Right atrium auricular region (tissue), 2 donors: ENCODE measurements at regions not wholly inside any gene's neighbourhood (a gene's known extent, or its start where the extent isn't known, plus 50 kb on each side); places are given as distances from the start of the nearest gene placed in this dataset.

Experiments
- DNase-seq: peaks from one replicate; pipeline ENCODE4 v3.0.0-alpha.2; 2019; ENCODE audit warnings: low spot score
- H3K27ac ChIP-seq, 2 donors: fragments of 200-600 bp; sonication (generic); 1 replicate in 1 of 2; 2 replicates in 1 of 2; pipeline ENCODE4 v1.5.1; 2016 to 2019
- H3K27me3 ChIP-seq, 2 donors: fragments of 200-600 bp; sonication (generic); one replicate each; pipeline versions ENCODE4 v1.5.1 to v1.6.0; 2017 to 2019
- H3K36me3 ChIP-seq: fragments of 200-600 bp; sonication (generic); one replicate; pipeline ENCODE4 v1.5.1; 2016
- H3K4me1 ChIP-seq, 2 donors: fragments of 200-600 bp; sonication (generic); one replicate each; pipeline versions ENCODE4 v1.5.1 to v1.6.0; 2017 to 2019
- H3K4me3 ChIP-seq, 2 donors: fragments of 200-600 bp; sonication (generic); 1 replicate in 1 of 2; 2 replicates in 1 of 2; pipeline ENCODE4 v1.5.1; 2017 to 2019; ENCODE audit warnings: mild to moderate bottlenecking in 1 of 2, moderate library complexity in 1 of 2
- H3K9me3 ChIP-seq, 2 donors: fragments of 200-600 bp; sonication (generic); one replicate each; pipeline ENCODE4 v1.5.1; 2019
- TF ChIP-seq, protein P1 (sequence below), 2 donors: fragments of 200-600 bp; sonication (generic); IDR thresholded peaks; one replicate each; pipeline ENCODE4 v1.5.1; 2019; ENCODE audit warnings: antibody characterized with exemption in 2 of 2

DNA sequence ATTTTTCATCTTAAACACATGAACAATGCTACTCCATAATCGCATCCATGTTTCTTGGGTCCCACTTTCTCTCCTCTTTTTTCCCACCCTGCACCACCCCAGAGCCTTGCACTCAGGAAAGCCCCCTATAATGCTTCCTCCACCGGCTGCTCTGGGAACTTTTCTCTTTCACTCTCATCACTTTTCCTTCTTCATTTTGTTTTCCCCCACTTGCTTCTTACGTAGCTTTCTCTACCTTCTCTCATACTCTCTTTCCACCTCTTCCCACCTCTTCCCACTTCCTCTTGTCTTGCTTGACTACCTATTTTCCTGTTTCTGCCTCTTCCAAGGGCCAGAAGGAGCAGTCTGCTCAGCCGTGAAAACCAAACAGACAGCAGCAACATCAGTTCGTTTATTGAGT is 229.5 kb upstream of the RHOBTB1 start:
- Histone ChIP-seq H3K27me3 (no peaks in the 10 kb centered on the region), H3K27ac (no peak overlapping the region), H3K4me1 (peaks cover 0 to 18% of the 10 kb centered on the region in 2 donors), H3K36me3 (no peaks in the 10 kb centered on the region), H3K9me3 (peaks cover 0 to 2% of the 10 kb centered on the region in 2 donors), H3K4me3 (no peak overlapping the region)
- DNase-seq, result no peak
- TF ChIP-seq, protein P1, sequence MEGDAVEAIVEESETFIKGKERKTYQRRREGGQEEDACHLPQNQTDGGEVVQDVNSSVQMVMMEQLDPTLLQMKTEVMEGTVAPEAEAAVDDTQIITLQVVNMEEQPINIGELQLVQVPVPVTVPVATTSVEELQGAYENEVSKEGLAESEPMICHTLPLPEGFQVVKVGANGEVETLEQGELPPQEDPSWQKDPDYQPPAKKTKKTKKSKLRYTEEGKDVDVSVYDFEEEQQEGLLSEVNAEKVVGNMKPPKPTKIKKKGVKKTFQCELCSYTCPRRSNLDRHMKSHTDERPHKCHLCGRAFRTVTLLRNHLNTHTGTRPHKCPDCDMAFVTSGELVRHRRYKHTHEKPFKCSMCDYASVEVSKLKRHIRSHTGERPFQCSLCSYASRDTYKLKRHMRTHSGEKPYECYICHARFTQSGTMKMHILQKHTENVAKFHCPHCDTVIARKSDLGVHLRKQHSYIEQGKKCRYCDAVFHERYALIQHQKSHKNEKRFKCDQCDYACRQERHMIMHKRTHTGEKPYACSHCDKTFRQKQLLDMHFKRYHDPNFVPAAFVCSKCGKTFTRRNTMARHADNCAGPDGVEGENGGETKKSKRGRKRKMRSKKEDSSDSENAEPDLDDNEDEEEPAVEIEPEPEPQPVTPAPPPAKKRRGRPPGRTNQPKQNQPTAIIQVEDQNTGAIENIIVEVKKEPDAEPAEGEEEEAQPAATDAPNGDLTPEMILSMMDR (IDR thresholded peaks at IDR 0.05), result no peak

DNA sequence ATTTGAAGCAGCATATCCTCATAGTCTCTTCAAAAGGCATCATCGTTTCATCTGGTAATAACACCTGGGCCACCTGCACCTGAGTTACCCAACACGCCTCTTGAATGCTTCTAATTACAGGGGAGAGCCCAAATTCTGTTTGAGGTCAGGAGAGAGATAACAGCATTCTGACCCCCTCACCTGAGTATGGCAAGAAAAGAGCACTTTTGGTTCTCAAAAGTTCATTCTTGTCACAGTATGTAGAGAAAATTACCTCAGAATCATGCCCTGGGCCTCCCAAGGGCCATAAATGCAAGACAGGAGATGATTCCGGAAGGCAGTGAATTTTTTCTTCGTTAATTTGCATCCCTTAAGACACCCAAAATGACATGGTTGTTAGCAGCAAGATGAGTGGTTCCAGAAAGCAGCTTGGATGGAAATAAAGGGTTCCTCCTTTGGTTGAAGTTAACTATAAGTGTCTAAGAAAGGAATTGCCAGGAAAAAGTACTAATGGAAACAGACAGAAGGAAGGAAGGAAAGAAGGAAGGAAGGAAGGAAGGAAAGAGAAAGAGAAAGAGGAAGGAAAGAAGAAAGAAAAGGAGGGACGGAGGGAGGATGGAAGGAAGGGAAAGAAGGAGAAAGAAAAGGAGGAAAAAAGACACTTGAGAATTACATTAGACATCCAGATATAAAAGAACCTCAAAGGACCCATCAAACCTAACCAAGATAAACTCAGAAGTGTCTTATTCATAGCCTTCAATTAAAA is 228.4 kb upstream of the RHOBTB1 start:
- Histone ChIP-seq H3K4me1 (peaks cover 0 to 18% of the 10 kb centered on the region in 2 donors), H3K36me3 (no peaks in the 10 kb centered on the region), H3K27ac (no peak overlapping the region), H3K27me3 (no peaks in the 10 kb centered on the region), H3K9me3 (peaks cover 6 to 7% of the 10 kb centered on the region in 2 donors), H3K4me3 (no peak overlapping the region)
- TF ChIP-seq, protein P1 (IDR thresholded peaks at IDR 0.05), result no peak
- DNase-seq, result no peak

GRCh38 chr10:61170594-61170993 is 226.6 kb upstream of the RHOBTB1 start:
- Histone ChIP-seq H3K4me3 (no peak overlapping the region), H3K27ac (no peak overlapping the region), H3K4me1 (no peaks in the 10 kb centered on the region), H3K36me3 (no peaks in the 10 kb centered on the region), H3K27me3 (no peaks in the 10 kb centered on the region), H3K9me3 (peaks cover 6 to 14% of the 10 kb centered on the region in 2 donors)
- no peak for DNase-seq
- TF ChIP-seq, protein P1 (IDR thresholded peaks at IDR 0.05), result no peak

- TF ChIP-seq, protein P1 (IDR thresholded peaks at IDR 0.05), result no peak
- DNase-seq, result no peak
- H3K4me3 ChIP-seq, result no peak overlapping the region
- no peaks in the 10 kb centered on the region for H3K4me1 ChIP-seq
- no peaks in the 10 kb centered on the region for H3K36me3 ChIP-seq
- H3K27me3 ChIP-seq, result no peaks in the 10 kb centered on the region
- H3K9me3 ChIP-seq, result peaks cover 6 to 14% of the 10 kb centered on the region in 2 donors
- H3K27ac ChIP-seq, result peak overlapping the region; percentile 26 to 68
These were observed 225.3 kb upstream of the RHOBTB1 start for GRCh38 chr10:61169294-61169693.

DNA sequence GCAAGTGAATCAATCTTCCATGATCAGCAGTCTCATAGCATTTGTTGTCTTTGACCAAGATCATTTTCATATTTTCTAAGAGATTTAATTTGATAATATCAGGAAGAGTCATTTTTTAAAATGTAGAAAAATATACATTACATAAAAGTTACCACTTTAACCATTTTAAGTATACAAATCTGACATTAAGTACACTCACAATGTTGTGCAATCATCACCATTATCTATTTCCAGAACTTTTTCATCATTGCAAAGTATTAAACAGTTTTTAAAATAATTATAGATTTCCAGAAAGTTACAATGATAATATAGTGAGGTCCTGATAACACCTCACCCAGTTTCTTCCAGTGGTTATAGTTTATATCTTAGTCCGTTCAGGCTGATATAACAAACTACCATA is 222.5 kb upstream of the RHOBTB1 start:
- Histone ChIP-seq H3K4me3 (no peak overlapping the region), H3K9me3 (peaks cover 6 to 14% of the 10 kb centered on the region in 2 donors), H3K27me3 (no peaks in the 10 kb centered on the region), H3K27ac (peak overlapping the region in 1 of 2 donors; percentile 24), H3K4me1 (no peaks in the 10 kb centered on the region), H3K36me3 (no peaks in the 10 kb centered on the region)
- TF ChIP-seq, protein P1 (IDR thresholded peaks at IDR 0.05), result no peak
- no peak for DNase-seq

GRCh38 chr10:61166065-61166464 is 222.1 kb upstream of the RHOBTB1 start:
- Histone ChIP-seq H3K36me3 (no peaks in the 10 kb centered on the region), H3K4me1 (no peaks in the 10 kb centered on the region), H3K27ac (peak overlapping the region in 1 of 2 donors; percentile 24), H3K4me3 (no peak overlapping the region), H3K27me3 (no peaks in the 10 kb centered on the region), H3K9me3 (peaks cover 6 to 14% of the 10 kb centered on the region in 2 donors)
- TF ChIP-seq, protein P1 (IDR thresholded peaks at IDR 0.05), result no peak
- no peak for DNase-seq
